Duodenal mucosa (tissue), 2 donors: ENCODE measurements at regions not wholly inside any gene's neighbourhood (a gene's known extent, or its start where the extent isn't known, plus 50 kb on each side); places are given as distances from the start of the nearest gene placed in this dataset.

Experiments used
- H3K27ac ChIP-seq: one replicate; pipeline ENCODE4 v1.7.0; 2013; ENCODE audit warnings: low read depth, low read length
- H3K27me3 ChIP-seq, 2 donors: one replicate each; pipeline ENCODE4 v1.7.0; 2013; ENCODE audit warnings: low read length in 2 of 2, control low read depth in 1 of 2; ENCODE audit not compliant: insufficient read depth in 2 of 2, control insufficient read depth in 1 of 2
- H3K36me3 ChIP-seq, 2 donors: one replicate each; pipeline ENCODE4 v1.7.0; 2013; ENCODE audit warnings: low read length in 2 of 2, control low read depth in 1 of 2; ENCODE audit not compliant: insufficient read depth in 2 of 2, control insufficient read depth in 1 of 2
- H3K4me1 ChIP-seq, 2 donors: one replicate each; pipeline ENCODE4 v1.7.0; 2013; ENCODE audit warnings: low read length in 2 of 2, control low read depth in 1 of 2; ENCODE audit not compliant: insufficient read depth in 2 of 2, control insufficient read depth in 1 of 2
- H3K4me3 ChIP-seq, 2 donors: one replicate each; pipeline ENCODE4 v1.7.0; 2013; ENCODE audit warnings: low read length in 2 of 2, low read depth in 1 of 2
- H3K9ac ChIP-seq, 2 donors: one replicate each; pipeline ENCODE4 v1.7.0; 2013; ENCODE audit warnings: low read length in 2 of 2, low read depth in 1 of 2
- H3K9me3 ChIP-seq, 2 donors: one replicate each; pipeline ENCODE4 v1.7.0; 2013; ENCODE audit warnings: low read length in 2 of 2, control low read depth in 1 of 2; ENCODE audit not compliant: control insufficient read depth in 1 of 2

DNA sequence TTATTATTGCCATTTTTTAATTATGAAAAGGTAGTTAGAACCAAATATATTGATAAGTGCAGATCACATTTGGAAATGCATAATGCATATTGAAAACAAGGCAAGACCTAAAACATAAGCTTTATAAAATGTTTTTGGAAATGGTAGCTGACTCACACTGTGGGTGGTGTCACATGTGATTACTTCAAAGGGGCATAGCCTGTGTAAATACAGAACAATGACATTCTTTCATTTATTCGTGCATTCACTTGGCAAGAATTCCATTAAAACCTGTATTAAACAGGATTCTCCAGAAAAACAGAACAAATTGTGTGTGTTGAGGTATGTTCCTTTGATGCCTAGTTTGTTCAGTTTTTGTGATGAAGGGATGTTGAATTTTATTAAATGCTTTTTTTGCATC lies 427.3 kb upstream of the ST6GAL2 start:
- Histone ChIP-seq H3K27me3 (no peaks in the 10 kb centered on the region), H3K36me3 (no peaks in the 10 kb centered on the region), H3K9me3 (no peaks in the 10 kb centered on the region), H3K4me1 (no peaks in the 10 kb centered on the region), H3K27ac (no peak overlapping the region), H3K4me3 (no peak overlapping the region), H3K9ac (no peak overlapping the region)

DNA sequence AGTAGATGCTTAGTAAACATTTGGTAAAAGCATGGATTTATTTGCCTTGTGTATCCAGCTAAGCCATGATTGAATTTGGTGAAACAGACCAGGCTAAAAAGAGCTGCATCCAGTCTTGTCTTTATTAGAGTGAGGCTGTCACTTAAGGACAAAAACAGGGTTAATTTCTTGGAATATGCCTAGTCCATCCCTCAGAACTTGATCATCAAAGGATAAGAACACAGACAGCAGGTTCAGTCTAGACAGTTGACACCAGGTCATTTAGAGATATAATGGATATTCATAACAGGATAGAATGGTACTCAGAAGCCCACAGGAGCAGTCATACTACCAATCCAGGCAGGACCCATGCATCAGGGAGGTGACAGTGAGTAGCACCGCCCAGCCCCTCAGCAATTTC lies 434.9 kb upstream of the ST6GAL2 start:
- Histone ChIP-seq H3K27ac (no peak overlapping the region), H3K27me3 (no peaks in the 10 kb centered on the region), H3K9ac (no peak overlapping the region), H3K36me3 (no peaks in the 10 kb centered on the region), H3K4me1 (no peaks in the 10 kb centered on the region), H3K9me3 (no peaks in the 10 kb centered on the region), H3K4me3 (no peak overlapping the region)

DNA sequence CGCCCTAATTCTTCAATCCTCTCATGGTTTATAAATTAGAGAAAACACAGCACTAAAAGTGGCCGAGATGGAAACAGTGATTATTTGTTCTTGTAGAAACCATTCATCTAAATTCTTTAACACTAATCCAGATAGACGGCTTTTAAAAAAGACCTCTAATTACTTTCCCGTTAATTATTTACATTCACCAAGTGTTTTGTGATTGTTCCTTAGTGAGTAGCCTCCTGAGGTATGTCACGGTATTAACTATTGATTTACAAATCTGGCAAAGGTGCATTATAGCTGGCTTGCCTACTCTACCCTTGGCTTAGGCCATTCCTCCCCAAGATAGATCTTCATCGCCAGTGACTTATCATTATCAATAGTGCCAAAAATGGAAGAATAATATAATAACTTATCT lies 436.4 kb upstream of the ST6GAL2 start:
- H3K4me1 ChIP-seq, result no peaks in the 10 kb centered on the region
- H3K9me3 ChIP-seq, result no peaks in the 10 kb centered on the region
- no peaks in the 10 kb centered on the region for H3K27me3 ChIP-seq
- no peak overlapping the region for H3K9ac ChIP-seq
- H3K36me3 ChIP-seq, result no peaks in the 10 kb centered on the region
- H3K27ac ChIP-seq, result no peak overlapping the region
- H3K4me3 ChIP-seq, result no peak overlapping the region

DNA sequence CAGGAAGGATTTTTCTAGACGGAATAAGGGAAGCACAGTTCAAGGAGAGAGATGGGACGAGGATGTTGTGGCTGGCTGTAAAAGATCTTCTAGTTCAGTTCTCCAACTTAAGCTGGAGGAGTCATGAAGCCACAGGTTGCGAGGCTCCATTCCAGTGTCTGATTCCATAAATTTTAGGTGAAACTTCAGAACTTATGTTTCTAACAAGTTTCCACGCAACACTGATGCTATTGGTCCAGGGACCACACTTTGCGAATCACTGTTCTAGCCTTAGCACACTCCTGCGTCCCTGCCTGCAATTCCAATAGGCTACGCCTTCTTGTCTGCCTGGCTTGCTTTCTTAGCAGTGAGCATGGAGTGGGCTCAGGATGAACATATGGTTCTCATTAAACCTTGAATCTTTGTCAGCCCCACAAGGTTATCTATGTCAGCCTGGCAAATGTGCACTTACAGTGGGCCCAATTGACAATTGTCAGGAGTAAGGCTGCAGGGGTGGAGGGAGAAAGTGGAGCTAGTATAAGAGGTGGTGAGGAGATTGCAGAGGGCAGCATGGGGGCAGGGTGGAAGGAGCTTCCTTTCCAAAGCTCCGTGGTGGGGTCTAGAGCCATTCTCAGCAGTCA lies 438.1 kb upstream of the ST6GAL2 start:
- no peak overlapping the region for H3K9ac ChIP-seq
- no peaks in the 10 kb centered on the region for H3K4me1 ChIP-seq
- H3K9me3 ChIP-seq, result no peaks in the 10 kb centered on the region
- H3K4me3 ChIP-seq, result no peak overlapping the region
- H3K36me3 ChIP-seq, result no peaks in the 10 kb centered on the region
- H3K27me3 ChIP-seq, result no peaks in the 10 kb centered on the region
- no peak overlapping the region for H3K27ac ChIP-seq

DNA sequence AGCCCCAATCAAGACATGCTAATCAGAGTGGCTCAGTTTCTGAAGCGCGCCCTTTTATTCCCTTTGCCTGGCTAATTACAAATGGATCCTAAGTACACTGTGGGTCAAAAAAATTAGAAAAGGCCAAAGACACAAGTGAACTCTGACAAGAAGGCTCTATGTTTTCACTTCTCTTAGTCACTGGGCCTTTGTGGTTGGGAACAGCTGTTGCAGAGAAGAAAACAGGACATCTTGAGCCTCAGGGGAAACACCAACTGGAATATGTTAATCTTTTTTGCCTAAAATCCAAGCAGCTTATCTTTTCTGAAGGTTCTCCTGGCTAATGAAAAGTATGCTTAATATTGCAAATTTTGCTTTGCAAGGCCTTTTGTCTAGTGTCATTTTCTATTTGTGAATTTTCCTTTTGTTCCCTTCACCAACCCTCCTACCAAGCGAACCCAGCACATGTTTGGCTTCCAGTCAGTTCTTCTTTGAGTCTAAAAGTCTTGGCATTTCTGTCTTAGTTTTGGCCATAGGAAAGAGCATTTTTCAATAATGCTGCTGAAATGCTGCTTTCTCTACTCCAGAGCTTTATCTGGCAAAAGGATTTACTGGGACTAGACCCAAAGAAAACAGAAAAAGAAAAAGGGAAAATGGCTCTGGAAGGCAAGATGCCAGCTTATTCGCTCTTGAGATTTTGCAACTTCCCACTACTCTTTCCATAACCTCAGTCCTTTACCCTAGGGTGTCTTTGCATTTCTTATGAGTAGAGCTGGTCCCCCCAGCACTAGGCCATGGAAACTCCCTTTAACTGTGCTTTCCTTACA lies 440.2 kb upstream of the ST6GAL2 start:
- H3K9me3 ChIP-seq, result peaks cover 4 to 13% of the 10 kb centered on the region in 2 donors
- no peak overlapping the region for H3K9ac ChIP-seq
- no peak overlapping the region for H3K27ac ChIP-seq
- H3K27me3 ChIP-seq, result no peaks in the 10 kb centered on the region
- H3K4me1 ChIP-seq, result no peaks in the 10 kb centered on the region
- H3K36me3 ChIP-seq, result no peaks in the 10 kb centered on the region
- no peak overlapping the region for H3K4me3 ChIP-seq

DNA sequence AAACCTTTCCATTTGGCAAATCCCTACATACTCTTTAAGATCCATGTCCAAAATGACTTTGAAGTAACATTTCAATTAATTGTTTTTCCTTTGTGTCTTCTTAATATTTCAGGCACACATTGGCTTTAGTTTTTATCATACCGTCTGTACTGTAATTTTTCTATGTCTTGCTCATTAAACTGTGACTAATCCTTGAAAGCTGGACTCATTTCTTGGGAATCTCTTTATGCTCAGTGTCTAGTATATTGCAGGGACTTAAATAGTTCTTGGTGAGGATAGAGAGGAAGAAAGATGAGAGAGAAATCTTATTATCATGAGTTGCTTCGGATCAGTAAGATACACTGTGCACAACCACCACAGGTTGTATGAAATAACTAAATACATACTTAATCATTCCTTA lies 448.3 kb upstream of the ST6GAL2 start:
- no peak overlapping the region for H3K27ac ChIP-seq

DNA sequence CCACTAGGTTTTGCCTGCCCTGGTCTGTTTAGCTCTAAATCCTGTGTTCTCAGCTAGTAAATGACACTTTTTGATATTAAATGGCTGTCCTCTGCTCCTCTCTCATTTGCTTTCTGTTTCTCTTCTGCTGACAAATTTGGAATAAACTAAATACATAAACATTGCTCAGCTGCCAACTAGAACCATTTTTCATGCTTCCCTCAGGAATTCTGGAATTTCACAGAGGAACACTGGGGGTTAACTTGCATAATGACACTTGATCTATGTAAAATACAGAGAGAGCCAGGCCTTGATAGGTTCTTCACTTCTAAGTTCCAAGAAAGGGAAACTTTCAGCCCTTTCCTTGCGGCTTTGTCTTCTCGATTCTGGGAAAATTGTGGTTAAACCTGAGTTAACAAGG lies 450.6 kb upstream of the ST6GAL2 start:
- Histone ChIP-seq H3K27me3 (no peaks in the 10 kb centered on the region), H3K4me3 (no peak overlapping the region), H3K36me3 (no peaks in the 10 kb centered on the region), H3K9ac (no peak overlapping the region), H3K4me1 (no peaks in the 10 kb centered on the region), H3K27ac (no peak overlapping the region), H3K9me3 (no peaks in the 10 kb centered on the region)

More for the DNA sequence above, 448.3 kb upstream of the ST6GAL2 start:
- Histone ChIP-seq H3K4me1 (no peaks in the 10 kb centered on the region), H3K27me3 (no peaks in the 10 kb centered on the region), H3K36me3 (no peaks in the 10 kb centered on the region), H3K9me3 (peaks cover 4 to 13% of the 10 kb centered on the region in 2 donors), H3K4me3 (no peak overlapping the region), H3K9ac (no peak overlapping the region)

DNA sequence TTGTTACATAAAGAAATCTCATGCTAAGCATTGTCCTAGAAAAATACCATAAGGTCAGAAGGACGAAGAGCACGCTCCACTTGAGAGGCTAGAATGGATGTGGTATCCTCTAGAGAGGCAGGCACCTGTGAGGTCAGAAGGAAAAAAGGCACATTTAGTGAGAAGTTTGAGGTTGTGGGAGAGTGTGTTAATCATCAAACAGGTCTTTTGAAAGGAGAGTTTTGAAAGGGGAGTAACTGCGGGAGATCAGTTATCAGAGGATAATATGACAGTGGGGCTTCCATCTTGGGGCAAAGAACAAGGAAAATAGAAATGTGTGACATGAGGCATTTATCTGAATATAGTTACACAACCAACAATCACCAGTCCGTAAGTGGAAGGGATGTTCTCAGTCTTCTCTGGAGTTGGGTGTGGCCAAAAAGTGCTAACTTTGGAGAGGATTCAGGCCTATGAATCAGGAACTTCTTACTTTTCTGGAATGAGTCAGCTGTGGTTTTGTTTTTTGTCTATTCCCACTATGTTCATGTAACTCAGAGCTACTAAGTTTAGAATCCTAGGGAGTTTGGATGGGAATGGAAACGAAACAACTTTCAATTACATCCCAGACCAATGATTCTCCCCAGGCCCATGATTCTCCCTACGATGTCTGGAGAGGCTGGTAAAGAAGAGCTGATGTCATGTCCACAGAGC lies 451.4 kb upstream of the ST6GAL2 start:
- Histone ChIP-seq H3K4me3 (no peak overlapping the region), H3K4me1 (no peaks in the 10 kb centered on the region), H3K27ac (no peak overlapping the region), H3K9me3 (peaks cover 0 to 2% of the 10 kb centered on the region in 2 donors), H3K27me3 (no peaks in the 10 kb centered on the region), H3K36me3 (no peaks in the 10 kb centered on the region), H3K9ac (no peak overlapping the region)

DNA sequence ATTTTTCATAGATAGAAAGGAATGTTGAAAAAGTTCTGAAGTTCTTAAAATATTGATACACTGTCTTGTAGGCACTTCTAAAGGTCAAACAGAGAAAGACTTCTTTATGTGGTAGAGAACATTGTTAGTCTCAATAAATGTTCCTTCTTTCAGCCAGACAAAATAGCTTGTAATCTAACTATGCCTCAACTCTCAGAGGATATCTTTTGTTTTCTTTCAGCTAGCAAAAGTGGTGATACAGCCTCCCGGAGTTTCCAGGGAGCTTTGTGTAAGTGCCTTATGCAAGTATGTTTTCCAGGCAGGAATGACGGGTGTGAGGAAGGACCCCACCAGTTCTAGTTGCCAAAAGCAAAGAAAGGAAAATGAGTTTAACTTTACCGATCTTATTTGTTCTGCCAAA lies 452.1 kb upstream of the ST6GAL2 start:
- no peak overlapping the region for H3K27ac ChIP-seq
- H3K4me3 ChIP-seq, result no peak overlapping the region
- H3K27me3 ChIP-seq, result no peaks in the 10 kb centered on the region

DNA sequence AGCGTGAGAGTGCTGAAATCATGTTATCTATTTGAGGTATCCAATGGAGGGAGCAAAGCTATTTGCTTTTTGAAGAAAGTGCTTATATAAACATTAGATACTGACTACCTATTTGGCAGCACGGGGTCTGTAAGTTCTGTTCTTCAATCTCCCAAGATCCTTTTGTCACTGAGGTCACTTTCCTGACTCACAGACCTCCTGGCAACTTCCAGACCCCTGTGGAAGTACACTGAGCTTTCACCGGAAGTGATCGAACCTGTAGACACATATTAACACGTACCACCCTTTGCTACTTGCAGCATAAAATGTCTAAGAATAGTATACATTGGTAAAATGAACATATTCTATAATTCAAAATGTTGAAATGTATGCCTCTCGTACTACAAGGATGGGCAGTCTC lies 452.6 kb upstream of the ST6GAL2 start:
- H3K36me3 ChIP-seq, result no peaks in the 10 kb centered on the region
- no peaks in the 10 kb centered on the region for H3K4me1 ChIP-seq
- peaks cover 0 to 5% of the 10 kb centered on the region in 2 donors for H3K9me3 ChIP-seq
- no peaks in the 10 kb centered on the region for H3K27me3 ChIP-seq
- no peak overlapping the region for H3K27ac ChIP-seq
- H3K4me3 ChIP-seq, result no peak overlapping the region
- no peak overlapping the region for H3K9ac ChIP-seq

More for the DNA sequence above, 452.1 kb upstream of the ST6GAL2 start:
- Histone ChIP-seq H3K36me3 (no peaks in the 10 kb centered on the region), H3K9me3 (peaks cover 0 to 5% of the 10 kb centered on the region in 2 donors), H3K4me1 (no peaks in the 10 kb centered on the region), H3K9ac (no peak overlapping the region)
